Ishikawa (cell line): ENCODE measurements at regions not wholly inside any gene's neighbourhood (a gene's known extent, or its start where the extent isn't known, plus 50 kb on each side); places are given as distances from the start of the nearest gene placed in this dataset.

Experiments
- CEBPB ChIP-seq: IDR thresholded peaks from 2 replicates; pipeline ENCODE4 v1.6.1; 2012
- CREB1 ChIP-seq: IDR thresholded peaks from 2 replicates; pipeline ENCODE4 v1.6.1; 2012; ENCODE audit warnings: low read depth
- EP300 ChIP-seq: IDR thresholded peaks from 2 replicates; pipeline ENCODE4 v1.6.1; 2012; ENCODE audit warnings: borderline replicate concordance
- RAD21 ChIP-seq: IDR thresholded peaks from 2 replicates; pipeline ENCODE4 v1.6.1; 2012; ENCODE audit warnings: low read depth
- TAF1 ChIP-seq: IDR thresholded peaks from 2 replicates; pipeline ENCODE4 v1.6.1; 2012; ENCODE audit warnings: low read depth, mild to moderate bottlenecking
- TCF12 ChIP-seq: IDR thresholded peaks from 2 replicates; pipeline ENCODE4 v1.6.1; 2012; ENCODE audit warnings: low read depth
- USF1 ChIP-seq: IDR thresholded peaks from 2 replicates; pipeline ENCODE4 v1.6.1; 2012
- TF ChIP-seq, protein P1 (sequence below): IDR thresholded peaks from 2 replicates; pipeline ENCODE4 v1.6.1; 2012; ENCODE audit warnings: low read depth, mild to moderate bottlenecking

GRCh38 chr2:128403814-128404708, 85.4 kb upstream of the HS6ST1 start:
- TF ChIP-seq TAF1, result no peak
- no peak for TF ChIP-seq CEBPB
- TF ChIP-seq TCF12, result no peak
- TF ChIP-seq USF1, result no peak
- TF ChIP-seq EP300, result no peak
- no peak for TF ChIP-seq CREB1
- TF ChIP-seq RAD21, result no peak
- TF ChIP-seq, protein P1, sequence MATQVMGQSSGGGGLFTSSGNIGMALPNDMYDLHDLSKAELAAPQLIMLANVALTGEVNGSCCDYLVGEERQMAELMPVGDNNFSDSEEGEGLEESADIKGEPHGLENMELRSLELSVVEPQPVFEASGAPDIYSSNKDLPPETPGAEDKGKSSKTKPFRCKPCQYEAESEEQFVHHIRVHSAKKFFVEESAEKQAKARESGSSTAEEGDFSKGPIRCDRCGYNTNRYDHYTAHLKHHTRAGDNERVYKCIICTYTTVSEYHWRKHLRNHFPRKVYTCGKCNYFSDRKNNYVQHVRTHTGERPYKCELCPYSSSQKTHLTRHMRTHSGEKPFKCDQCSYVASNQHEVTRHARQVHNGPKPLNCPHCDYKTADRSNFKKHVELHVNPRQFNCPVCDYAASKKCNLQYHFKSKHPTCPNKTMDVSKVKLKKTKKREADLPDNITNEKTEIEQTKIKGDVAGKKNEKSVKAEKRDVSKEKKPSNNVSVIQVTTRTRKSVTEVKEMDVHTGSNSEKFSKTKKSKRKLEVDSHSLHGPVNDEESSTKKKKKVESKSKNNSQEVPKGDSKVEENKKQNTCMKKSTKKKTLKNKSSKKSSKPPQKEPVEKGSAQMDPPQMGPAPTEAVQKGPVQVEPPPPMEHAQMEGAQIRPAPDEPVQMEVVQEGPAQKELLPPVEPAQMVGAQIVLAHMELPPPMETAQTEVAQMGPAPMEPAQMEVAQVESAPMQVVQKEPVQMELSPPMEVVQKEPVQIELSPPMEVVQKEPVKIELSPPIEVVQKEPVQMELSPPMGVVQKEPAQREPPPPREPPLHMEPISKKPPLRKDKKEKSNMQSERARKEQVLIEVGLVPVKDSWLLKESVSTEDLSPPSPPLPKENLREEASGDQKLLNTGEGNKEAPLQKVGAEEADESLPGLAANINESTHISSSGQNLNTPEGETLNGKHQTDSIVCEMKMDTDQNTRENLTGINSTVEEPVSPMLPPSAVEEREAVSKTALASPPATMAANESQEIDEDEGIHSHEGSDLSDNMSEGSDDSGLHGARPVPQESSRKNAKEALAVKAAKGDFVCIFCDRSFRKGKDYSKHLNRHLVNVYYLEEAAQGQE, result no peak
